H9 (cell line): ENCODE measurements at regions not wholly inside any gene's neighbourhood (a gene's known extent, or its start where the extent isn't known, plus 50 kb on each side); places are given as distances from the start of the nearest gene placed in this dataset.

Source experiments
- DNase-seq: peaks from one replicate; pipeline ENCODE4 v3.0.0-alpha.2; 2017
- H2AFZ ChIP-seq: one replicate; pipeline ENCODE4 v1.6.1; 2013; ENCODE audit warnings: mild to moderate bottlenecking, low read length, control low read depth, moderate library complexity
- H2AK5ac ChIP-seq: 2 replicates; pipeline ENCODE4 v1.6.1; 2013; ENCODE audit warnings: low read length, control low read depth, mixed read lengths; ENCODE audit not compliant: insufficient read length
- H2BK120ac ChIP-seq: one replicate; pipeline ENCODE4 v1.6.1; 2013; ENCODE audit warnings: low read depth, mild to moderate bottlenecking, low read length, control low read depth, inconsistent platforms; ENCODE audit not compliant: poor library complexity, severe bottlenecking
- H2BK12ac ChIP-seq: 2 replicates; pipeline ENCODE4 v1.6.1; 2013; ENCODE audit warnings: low read length, control low read depth, mixed read lengths, low read depth; ENCODE audit not compliant: insufficient read length
- H2BK15ac ChIP-seq: 2 replicates; pipeline ENCODE4 v1.6.1; 2013; ENCODE audit warnings: low read depth, low read length, control low read depth
- H2BK20ac ChIP-seq: one replicate; pipeline ENCODE4 v1.6.1; 2013; ENCODE audit warnings: low read depth, mild to moderate bottlenecking, low read length, control low read depth, inconsistent platforms; ENCODE audit not compliant: poor library complexity, severe bottlenecking
- H2BK5ac ChIP-seq: 2 replicates; pipeline ENCODE4 v1.6.1; 2013; ENCODE audit warnings: low read length, control low read depth, mixed read lengths; ENCODE audit not compliant: insufficient read length
- H3K14ac ChIP-seq: 2 replicates; pipeline ENCODE4 v1.6.1; 2013; ENCODE audit warnings: low read length, control low read depth; ENCODE audit not compliant: insufficient read depth
- H3K18ac ChIP-seq: 2 replicates; pipeline ENCODE4 v1.6.1; 2013; ENCODE audit warnings: low read depth, mild to moderate bottlenecking, mixed read lengths, low read length, control low read depth; ENCODE audit not compliant: insufficient read length
- H3K23ac ChIP-seq: 2 replicates; pipeline ENCODE4 v1.6.1; 2013; ENCODE audit warnings: low read length, control low read depth, mixed read lengths, low read depth; ENCODE audit not compliant: insufficient read length
- H3K23me2 ChIP-seq: 2 replicates; pipeline ENCODE4 v1.6.1; 2013; ENCODE audit warnings: low read depth, mild to moderate bottlenecking, mixed read lengths, low read length, control low read depth; ENCODE audit not compliant: insufficient read length, poor library complexity, severe bottlenecking
- H3K27ac ChIP-seq: 2 replicates; pipeline ENCODE4 v1.5.1; 2013; ENCODE audit warnings: low read length, control low read depth, mixed read lengths, low read depth; ENCODE audit not compliant: insufficient read length
- H3K27me3 ChIP-seq: 2 replicates; pipeline ENCODE4 v1.6.1; 2013; ENCODE audit warnings: low read length, control low read depth, inconsistent platforms; ENCODE audit not compliant: insufficient read depth
- H3K4ac ChIP-seq: 2 replicates; pipeline ENCODE4 v1.6.1; 2013; ENCODE audit warnings: low read depth, mild to moderate bottlenecking, control low read depth, inconsistent platforms, low read length, moderate library complexity
- H3K4me1 ChIP-seq: 2 replicates; pipeline ENCODE4 v1.6.1; 2013; ENCODE audit warnings: low read length, control low read depth, inconsistent platforms; ENCODE audit not compliant: insufficient read depth
- H3K4me2 ChIP-seq: 2 replicates; pipeline ENCODE4 v1.6.1; 2013; ENCODE audit warnings: low read length, control low read depth, mixed read lengths; ENCODE audit not compliant: insufficient read length, insufficient read depth
- H3K56ac ChIP-seq: 2 replicates; pipeline ENCODE4 v1.6.1; 2013; ENCODE audit warnings: low read depth, mild to moderate bottlenecking, mixed read lengths, low read length, control low read depth; ENCODE audit not compliant: insufficient read length
- H3K79me1 ChIP-seq: 2 replicates; pipeline ENCODE4 v1.6.1; 2013; ENCODE audit warnings: low read depth, mild to moderate bottlenecking, moderate library complexity, low read length, control low read depth, inconsistent platforms; ENCODE audit not compliant: insufficient read depth, poor library complexity, severe bottlenecking
- H3K79me2 ChIP-seq: 2 replicates; pipeline ENCODE4 v1.6.1; 2013; ENCODE audit warnings: low read length, control low read depth, inconsistent platforms; ENCODE audit not compliant: insufficient read depth
- H3K9ac ChIP-seq: 2 replicates; pipeline ENCODE4 v1.6.1; 2013; ENCODE audit warnings: low read length, control low read depth, mixed read lengths; ENCODE audit not compliant: insufficient read length; ENCODE audit errors: extremely low read depth
- H3K9me3 ChIP-seq: one replicate; pipeline ENCODE4 v1.6.1; 2013; ENCODE audit warnings: low read depth, low read length, inconsistent platforms; ENCODE audit not compliant: control insufficient read depth
- H3T11ph ChIP-seq: one replicate; pipeline ENCODE4 v1.6.1; 2013; ENCODE audit warnings: mild to moderate bottlenecking, low read length, control low read depth, inconsistent platforms
- H4K20me1 ChIP-seq: one replicate; pipeline ENCODE4 v1.6.1; 2013; ENCODE audit not compliant: control insufficient read depth, insufficient read length, insufficient read depth
- H4K5ac ChIP-seq: 2 replicates; pipeline ENCODE4 v1.6.1; 2013; ENCODE audit warnings: low read depth, mild to moderate bottlenecking, mixed read lengths, low read length, control low read depth; ENCODE audit not compliant: insufficient read length
- H4K8ac ChIP-seq: replicated peaks from 2 replicates; pipeline ENCODE4 v1.6.1; 2013; ENCODE audit warnings: low read length, control low read depth, mixed read lengths, low read depth; ENCODE audit not compliant: insufficient read length
- H4K91ac ChIP-seq: 2 replicates; pipeline ENCODE4 v1.6.1; 2013; ENCODE audit warnings: low read depth, mild to moderate bottlenecking, moderate library complexity, mixed read lengths, low read length, control low read depth; ENCODE audit not compliant: insufficient read length
- H3K27ac Mint-ChIP-seq, 3 experiments: 2 replicates in 2 of 3; 3 replicates in 1 of 3; pipeline ENCODE4 v1.8.0; 2020 to 2021; ENCODE audit warnings: mixed read lengths in 3 of 3, mild to moderate bottlenecking in 1 of 3, moderate library complexity in 1 of 3
- H3K27me3 Mint-ChIP-seq: 2 replicates; pipeline ENCODE4 v1.8.0; 2021; ENCODE audit warnings: low read depth, mild to moderate bottlenecking, moderate library complexity, mixed read lengths
- H3K36me3 Mint-ChIP-seq, 3 experiments: 2 replicates in 2 of 3; 3 replicates in 1 of 3; pipeline ENCODE4 v1.8.0; 2020 to 2021; ENCODE audit warnings: low read depth in 3 of 3, mixed read lengths in 3 of 3; ENCODE audit not compliant: insufficient read depth in 1 of 3
- H3K4me1 Mint-ChIP-seq, 2 experiments: 2 replicates each; pipeline ENCODE4 v1.8.0; 2020; ENCODE audit warnings: mixed read lengths in 2 of 2
- H3K4me3 Mint-ChIP-seq, 2 experiments: 2 replicates in 1 of 2; 3 replicates in 1 of 2; pipeline ENCODE4 v1.8.0; 2020 to 2021; ENCODE audit warnings: mild to moderate bottlenecking in 2 of 2, mixed read lengths in 2 of 2, moderate library complexity in 1 of 2
- H3K9me3 Mint-ChIP-seq, 2 experiments: 2 replicates in 1 of 2; 3 replicates in 1 of 2; pipeline ENCODE4 v1.8.0; 2020; ENCODE audit warnings: mild to moderate bottlenecking in 2 of 2, mixed read lengths in 2 of 2, moderate library complexity in 1 of 2
- CTCF ChIP-seq: fragments of 200-600 bp; sonication (generic); conservative IDR thresholded peaks from 3 replicates; pipeline ENCODE4 v1.8.0; 2021; ENCODE audit warnings: antibody characterized with exemption, mild to moderate bottlenecking
- WGBS: extraction: QIAGEN DNeasy Blood & Tissue Kit; methylation state at CpG from one replicate; pipeline ENCODE4 v1.1.7; 2013; ENCODE audit warnings: missing lambda C conversion rate, low lambda C conversion rate, mixed read lengths; ENCODE audit not compliant: insufficient read length; ENCODE audit errors: extremely low coverage; 5-methylcytosine and 5-hydroxymethylcytosine counted together

- Histone ChIP-seq H3K56ac (no peak overlapping the region), H4K5ac (no peak overlapping the region), H4K20me1 (no peaks in the 10 kb centered on the region), H3K27me3 (no peaks in the 10 kb centered on the region), H3K18ac (no peak overlapping the region), H3T11ph (no peak overlapping the region), H4K8ac (no peak overlapping the region), H3K9ac (no peak overlapping the region), H3K14ac (no peak overlapping the region), H3K27ac (no peak overlapping the region), H3K79me1 (no peaks in the 10 kb centered on the region), H3K4me1 (no peaks in the 10 kb centered on the region), H3K23ac (no peak overlapping the region), H2AFZ (no peak overlapping the region), H3K4me2 (no peak overlapping the region), H3K23me2 (no peaks in the 10 kb centered on the region), H2BK15ac (no peak overlapping the region), H2BK5ac (no peak overlapping the region), H4K91ac (no peak overlapping the region), H3K79me2 (no peaks in the 10 kb centered on the region), H2BK120ac (no peak overlapping the region), H3K9me3 (no peaks in the 10 kb centered on the region), H2BK20ac (no peak overlapping the region), H3K4ac (no peak overlapping the region), H2BK12ac (no peak overlapping the region), H2AK5ac (no peak overlapping the region)
- no CpG with 5 or more reads among the region's 7 CpGs for WGBS
- TF ChIP-seq CTCF = no peak
- Mint-ChIP-seq H3K27me3 (no peaks in the 10 kb centered on the region), H3K27ac (no peak overlapping the region), H3K9me3 (no peaks in the 10 kb centered on the region), H3K4me3 (no peak overlapping the region), H3K36me3 (no peaks in the 10 kb centered on the region), H3K4me1 (peaks cover 0 to 1% of the 10 kb centered on the region in 2 experiments; a peak in 1 of 4 replicates)
- DNase-seq = no peak
These were observed 1053.6 kb upstream of the MIR17HG start for GRCh38 chr13:90293793-90294361.
